Non-pigmented ciliary epithelial cell (primary cell): ENCODE measurements at regions not wholly inside any gene's neighbourhood (a gene's known extent, or its start where the extent isn't known, plus 50 kb on each side); places are given as distances from the start of the nearest gene placed in this dataset.

Source experiments
- DNase-seq: peaks from one replicate; pipeline ENCODE4 v3.0.0-alpha.2; 2010; ENCODE audit warnings: low read depth

DNA sequence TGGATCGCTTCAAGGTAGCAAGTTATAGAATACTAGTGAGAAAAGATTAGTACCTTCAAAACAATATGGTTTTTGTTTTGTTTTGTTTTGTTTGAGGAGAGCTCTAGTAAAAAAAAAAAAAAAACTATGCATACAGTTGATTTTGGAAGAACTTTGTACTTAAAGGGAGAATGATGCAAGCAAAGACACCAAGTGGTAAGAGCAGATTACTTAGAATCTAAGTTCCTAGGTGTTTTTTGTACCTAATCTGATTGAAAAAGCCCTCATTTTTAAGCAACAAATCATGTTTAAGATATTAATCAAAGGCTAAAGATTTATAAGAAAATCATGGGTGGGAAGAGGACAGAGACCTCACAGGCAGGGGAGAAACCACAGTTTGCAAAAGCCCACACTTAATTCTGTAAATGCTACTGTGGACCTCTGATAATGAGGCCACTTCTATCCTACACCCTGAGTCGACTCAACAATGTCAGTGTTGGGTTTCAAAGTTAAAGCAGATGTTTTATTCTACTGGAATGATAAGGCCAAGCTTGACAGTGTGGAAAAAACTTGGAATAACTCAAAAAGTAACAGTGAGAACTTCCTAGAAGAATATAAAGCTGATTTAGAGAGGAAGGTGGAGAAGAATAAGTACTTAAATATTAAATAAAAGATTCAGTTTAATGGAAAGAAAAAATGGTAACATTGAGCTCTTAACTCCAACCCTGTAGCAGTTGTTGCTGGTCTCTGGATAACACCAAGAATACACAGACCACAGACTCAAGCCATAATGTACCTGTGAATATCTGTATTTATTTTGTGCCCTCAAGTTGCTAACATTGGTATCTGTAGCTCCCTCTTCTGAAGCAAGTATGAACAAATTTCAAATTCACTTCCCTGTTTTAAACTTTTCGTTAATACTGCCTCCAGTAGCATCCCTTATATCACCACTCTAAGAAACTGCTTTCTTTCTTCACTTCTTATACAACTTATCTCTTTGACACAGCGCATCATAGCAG, 1047.8 kb downstream of the EPHA7 start:
- DNase-seq = no peak

DNA sequence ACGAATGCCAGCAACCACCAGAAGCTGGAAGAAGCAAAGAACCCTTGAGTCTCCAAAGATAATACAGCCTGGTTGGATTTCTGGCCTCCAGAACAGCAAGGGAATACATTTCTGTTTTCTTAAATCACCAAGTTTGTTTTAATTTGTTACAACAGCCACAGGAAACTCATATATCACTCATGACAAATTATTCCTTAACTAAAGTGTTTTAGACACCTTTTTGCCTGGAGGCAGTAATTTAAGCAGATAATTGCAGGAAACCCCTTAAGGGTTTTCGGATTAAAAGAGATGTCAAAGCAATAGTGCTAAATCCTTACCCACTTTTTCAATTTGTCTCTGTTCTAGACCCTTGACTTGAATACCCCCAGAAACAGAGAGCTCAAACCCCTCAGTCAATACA, 1050.0 kb downstream of the EPHA7 start:
- DNase-seq = no peak

- no peak for DNase-seq
Observed at GRCh38 chr6:92364948-92365541, 1054.3 kb downstream of the EPHA7 start.

DNA sequence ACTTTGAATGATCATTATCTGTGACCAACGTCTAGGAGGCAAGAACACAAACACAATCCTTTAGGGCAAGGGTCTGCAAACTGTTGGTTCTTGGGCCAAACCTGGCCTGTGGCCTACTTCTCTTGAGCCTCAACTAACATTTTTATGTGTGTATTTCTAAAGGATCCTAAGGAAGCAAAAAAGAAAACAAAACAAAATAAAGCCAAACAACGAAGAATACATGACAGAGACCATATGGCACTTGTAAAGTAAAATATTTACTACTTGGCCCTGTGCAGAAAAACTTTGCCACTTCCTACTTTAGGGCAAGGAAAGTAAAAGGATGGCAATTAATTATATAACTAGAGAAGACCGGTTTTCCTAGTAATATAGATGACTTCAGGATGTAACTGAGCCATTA, 1056.2 kb downstream of the EPHA7 start:
- no peak for DNase-seq

DNA sequence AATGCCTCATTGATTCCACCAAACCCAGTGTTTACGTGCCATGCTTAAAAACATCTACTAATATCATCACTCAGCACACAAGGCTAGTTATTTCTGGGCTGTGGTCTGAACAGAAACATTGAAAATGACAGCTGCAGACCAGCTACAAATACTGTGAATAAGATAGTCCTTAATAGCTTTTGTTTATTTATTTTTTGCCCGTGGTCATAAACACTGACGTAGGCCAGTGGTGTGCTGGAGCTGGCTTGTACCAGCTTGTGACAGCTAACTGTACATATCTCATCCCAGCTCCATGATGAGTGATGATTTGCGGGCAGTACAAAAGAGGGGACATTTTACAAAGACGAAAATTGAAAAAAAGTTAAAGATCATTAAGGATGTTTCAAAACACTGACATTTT, 1057.0 kb downstream of the EPHA7 start:
- no peak for DNase-seq

DNA sequence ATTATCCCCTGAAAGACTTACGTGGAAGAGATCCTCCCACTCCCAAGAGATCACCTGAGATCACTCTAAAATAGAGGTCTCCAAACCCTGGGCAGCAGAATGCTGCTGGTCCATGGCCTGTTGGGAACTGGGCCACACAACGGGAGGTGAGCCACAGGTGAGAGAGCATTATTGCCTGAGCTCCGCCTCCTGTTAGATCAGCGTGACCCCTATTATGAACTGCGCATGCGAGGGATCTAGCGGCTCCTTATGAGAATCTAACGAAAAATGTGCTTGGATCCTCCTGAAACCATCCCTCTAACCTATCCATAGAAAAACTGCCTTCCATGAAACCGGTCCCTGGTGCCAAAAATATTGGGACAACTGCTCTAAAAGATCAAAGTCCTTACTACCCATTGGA, 1057.4 kb downstream of the EPHA7 start:
- no peak for DNase-seq

- no peak for DNase-seq
Observed at GRCh38 chr6:92354270-92354829, 1065.0 kb downstream of the EPHA7 start.

DNA sequence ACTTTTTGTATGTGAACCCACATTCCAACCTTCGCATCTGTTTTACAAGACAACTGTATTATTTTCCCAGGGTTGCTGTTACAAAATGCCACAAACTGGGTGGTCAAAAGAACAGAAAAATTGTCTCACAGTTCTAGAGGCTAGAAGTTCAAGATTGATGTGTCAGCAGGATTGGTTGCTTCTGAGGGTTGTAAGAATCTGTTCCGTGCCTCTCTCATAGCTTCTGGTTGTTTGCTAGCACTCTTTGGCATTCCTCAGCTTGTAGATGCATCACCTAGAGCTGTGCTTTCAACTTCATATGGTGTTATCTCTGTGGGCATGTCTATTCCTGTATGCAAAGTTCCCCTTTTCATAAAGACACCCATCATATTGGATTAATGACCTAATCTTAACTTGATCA, 1067.2 kb downstream of the EPHA7 start:
- DNase-seq = no peak

GRCh38 chr6:92341201-92341600, 1078.2 kb downstream of the EPHA7 start:
- DNase-seq = no peak

DNA sequence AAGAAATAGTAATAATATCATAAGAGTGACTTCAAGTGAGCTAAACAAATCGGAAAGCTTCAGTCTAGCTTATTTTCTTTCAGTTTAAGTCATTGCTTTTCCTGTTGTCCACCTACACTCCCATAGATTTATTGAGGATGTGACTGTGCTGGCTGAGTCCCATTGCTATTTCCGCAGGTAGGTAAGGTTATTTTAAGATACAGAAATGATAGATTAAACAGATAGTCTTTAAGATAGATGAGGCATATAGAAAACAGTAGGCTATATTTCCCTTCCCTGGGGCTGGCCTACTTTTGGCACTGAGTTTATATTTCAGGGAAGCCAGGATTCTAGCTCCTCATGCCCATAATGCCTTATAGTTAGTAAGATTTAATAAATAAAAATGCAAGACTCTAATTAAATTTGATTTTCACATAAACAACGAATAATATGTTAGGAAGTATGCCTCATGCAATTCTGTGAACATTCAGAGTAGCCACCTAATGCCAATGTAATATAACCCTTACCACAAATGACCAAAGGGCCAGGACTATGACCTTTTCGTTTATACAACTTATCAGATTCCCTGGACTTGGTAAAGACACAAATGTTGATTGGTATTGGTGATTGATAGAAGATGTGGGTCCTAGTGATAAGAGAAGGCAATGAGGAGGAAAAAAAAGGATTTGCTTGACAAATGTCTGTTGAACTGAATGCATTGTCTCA, 1079.3 kb downstream of the EPHA7 start:
- no peak for DNase-seq

GRCh38 chr6:92337571-92337970, 1081.8 kb downstream of the EPHA7 start:
- DNase-seq = no peak

GRCh38 chr6:92329208-92329847, 1090.0 kb downstream of the EPHA7 start:
- DNase-seq = no peak

DNA sequence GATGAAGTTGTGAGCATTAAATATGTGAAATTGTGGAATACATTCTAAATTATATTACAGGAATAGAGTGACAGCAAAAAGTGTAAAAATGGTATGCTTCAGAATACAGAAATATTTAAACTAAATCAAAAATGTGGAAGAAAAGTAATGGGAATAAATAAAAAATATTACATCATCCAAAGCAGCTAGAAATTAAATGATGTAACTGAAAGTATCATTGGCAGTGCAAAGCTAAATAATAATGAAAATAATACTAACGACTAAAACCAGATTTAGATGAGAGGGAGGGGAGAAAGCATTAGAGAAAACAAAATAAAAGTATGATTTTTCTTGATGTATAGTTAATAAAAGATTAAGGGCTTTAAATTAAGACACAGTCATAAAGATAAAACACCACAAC, 1104.0 kb downstream of the EPHA7 start:
- no peak for DNase-seq

DNA sequence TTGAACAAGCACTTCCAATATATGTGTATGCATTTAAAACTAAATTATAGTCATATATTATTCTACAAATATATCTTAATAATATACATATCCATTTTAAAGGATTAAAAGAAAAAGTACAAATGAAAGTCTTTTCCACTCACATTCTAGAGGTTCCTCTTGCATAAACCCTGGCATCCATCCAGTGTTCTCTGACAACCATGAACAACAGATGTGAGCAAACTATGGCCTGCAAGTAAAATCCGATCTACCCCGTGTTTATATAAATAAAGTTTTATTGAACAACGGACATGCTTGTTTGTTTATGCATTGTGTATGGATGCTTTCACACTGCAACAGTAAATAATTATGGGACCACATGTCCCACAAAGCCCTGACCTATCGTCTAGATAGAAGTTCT, 1122.3 kb downstream of the EPHA7 start:
- no peak for DNase-seq

GRCh38 chr6:92292067-92292466, 1127.3 kb downstream of the EPHA7 start:
- DNase-seq = no peak

- no peak for DNase-seq
Observed at GRCh38 chr6:92289831-92290230, 1129.5 kb downstream of the EPHA7 start.

DNA sequence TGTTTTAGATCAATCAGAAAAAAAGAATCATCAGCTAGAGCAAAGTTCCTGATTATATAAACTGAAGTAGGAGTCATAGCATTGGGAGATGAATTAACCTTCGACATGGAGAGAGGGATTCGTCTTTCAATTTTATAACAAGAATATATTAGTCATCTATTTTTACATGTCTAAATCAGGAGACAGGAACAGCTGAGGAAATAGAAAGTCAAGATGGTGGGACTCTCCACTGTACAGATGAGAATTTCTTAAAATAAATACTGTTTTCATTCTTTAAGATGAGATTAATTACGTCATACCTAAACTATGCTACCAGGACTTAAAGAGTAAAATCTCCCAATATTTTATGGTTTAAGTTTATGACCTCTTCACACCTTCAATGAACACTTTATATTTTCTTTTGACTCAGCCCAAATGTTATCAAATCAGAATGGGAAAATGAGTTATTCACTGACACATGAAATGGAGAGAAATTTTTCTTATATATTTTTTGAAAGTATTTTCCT, 1137.7 kb downstream of the EPHA7 start:
- DNase-seq = no peak

- no peak for DNase-seq
Observed at GRCh38 chr6:92275150-92275549, 1144.2 kb downstream of the EPHA7 start.

DNA sequence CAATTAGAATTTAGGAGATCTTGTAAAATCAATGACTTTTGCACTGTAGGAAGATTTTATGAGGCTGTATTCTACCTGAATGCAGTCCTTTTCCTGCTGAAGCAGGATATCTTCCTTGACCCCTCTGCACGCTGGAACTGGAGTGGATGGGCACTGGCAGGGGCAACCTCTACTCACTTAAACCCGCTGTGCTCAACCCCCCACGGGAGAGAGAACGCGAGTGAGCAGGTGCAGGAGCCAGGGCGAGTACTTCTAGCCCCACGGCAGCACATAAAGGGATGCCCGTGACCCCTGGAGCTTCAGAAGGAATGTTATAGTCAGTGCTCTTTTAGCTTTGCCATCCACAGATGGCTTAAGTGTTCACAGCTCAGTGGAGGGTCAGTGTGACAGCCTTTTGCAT, 1144.8 kb downstream of the EPHA7 start:
- no peak for DNase-seq

GRCh38 chr6:92273694-92274093, 1145.7 kb downstream of the EPHA7 start:
- DNase-seq = no peak

- DNase-seq = no peak
Observed at GRCh38 chr6:92271091-92271490, 1148.3 kb downstream of the EPHA7 start.

- no peak for DNase-seq
Observed at GRCh38 chr6:92270365-92270764, 1149.0 kb downstream of the EPHA7 start.
